Mesenteric fat pad (tissue), 1 donor: ENCODE measurements at regions not wholly inside any gene's neighbourhood (a gene's known extent, or its start where the extent isn't known, plus 50 kb on each side); places are given as distances from the start of the nearest gene placed in this dataset.

Source experiments
- DNase-seq: peaks from one replicate; pipeline ENCODE4 v3.0.0-alpha.2; 2020; ENCODE audit warnings: low spot score
- donor health status: DM: yes; HTN: yes; CAD: no.

- DNase-seq: no peak
These were observed 103.7 kb downstream of the LACC1 start for GRCh38 chr13:43983373-43983772.

- no peak for DNase-seq
These were observed 104.6 kb downstream of the LACC1 start for GRCh38 chr13:43984292-43984691.

GRCh38 chr13:43985422-43986072, 105.8 kb downstream of the LACC1 start:
- DNase-seq: no peak

GRCh38 chr13:43986421-43986981, 106.8 kb downstream of the LACC1 start:
- no peak for DNase-seq

DNA sequence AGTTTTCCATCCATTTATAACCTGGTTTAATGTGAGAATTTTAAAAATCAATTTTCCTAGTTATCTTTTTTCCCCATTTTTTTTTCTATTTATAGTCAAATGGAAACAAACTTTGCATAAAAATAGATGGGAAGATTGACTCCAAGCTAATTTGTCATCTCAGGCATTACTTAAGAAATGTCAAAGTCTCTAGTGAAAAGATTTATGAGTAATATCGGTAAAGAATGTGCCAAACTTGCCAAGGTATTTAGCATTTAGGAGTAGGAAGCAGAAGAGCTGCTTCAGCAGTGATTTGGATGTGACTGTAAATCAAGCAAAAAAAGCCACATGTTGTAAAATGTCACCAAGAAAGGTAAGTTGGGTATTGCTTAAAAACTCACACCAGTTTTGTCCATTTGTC, 108.6 kb downstream of the LACC1 start:
- no peak for DNase-seq

GRCh38 chr13:43990021-43990420, 110.3 kb downstream of the LACC1 start:
- DNase-seq: no peak

DNA sequence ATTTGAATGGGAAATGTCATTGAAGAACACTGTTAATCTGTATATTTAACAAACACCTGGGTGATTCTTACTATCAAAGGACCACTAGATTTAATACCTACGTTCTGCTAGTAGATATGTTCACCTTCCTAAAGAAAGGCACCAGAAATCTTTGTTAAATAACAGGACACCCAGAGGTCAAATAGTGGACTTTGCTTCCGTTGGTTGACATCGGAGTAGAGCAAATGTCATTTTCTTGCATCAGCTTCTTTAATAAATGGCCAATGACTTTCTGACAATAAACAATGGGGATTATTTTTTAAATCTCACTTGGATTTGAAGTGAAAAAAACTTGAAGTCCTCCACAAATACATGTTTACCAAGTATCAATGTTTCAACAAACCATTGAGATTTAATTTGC, 111.1 kb downstream of the LACC1 start:
- no peak for DNase-seq

DNA sequence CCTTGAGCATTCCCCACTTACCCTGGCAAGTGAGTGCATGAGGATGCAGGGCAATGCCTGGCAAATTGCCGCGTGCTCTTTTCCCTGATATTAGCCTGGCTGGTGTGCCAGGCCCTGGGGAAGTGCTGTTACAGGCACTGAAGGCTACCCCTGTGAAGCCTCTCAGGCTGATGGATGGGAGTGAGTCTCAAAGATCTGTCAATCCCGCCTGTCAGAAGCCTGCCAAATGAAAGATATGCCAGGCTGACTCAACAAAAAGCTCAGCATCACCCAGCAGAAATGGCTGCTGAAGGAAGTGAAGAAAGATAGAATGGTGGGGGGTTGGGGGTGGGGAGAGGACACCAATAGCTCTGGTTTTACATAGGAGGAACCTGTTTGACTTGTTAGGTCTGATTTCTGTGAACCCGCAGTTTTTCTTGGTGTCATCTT, 112.1 kb downstream of the LACC1 start:
- no peak for DNase-seq

DNA sequence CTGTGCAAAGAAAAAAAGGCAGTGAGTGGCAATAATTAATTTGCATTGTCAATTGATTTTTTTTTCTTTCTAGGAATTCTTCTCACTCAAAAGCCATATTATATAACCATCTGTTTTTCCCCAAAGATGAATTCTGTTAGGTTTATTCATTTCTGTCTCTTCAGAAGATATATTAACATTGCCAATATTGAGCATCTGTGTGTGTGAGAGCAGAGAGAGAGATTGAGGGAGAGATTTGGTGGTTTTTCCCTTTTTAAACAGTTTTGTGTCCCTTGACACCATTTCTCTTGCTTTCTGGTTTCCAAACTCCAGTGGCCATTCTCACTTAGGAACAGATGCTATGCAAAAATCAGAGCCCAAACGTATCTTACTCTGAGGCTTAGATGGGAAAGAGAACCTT, 112.5 kb downstream of the LACC1 start:
- DNase-seq: no peak

- no peak for DNase-seq
These were observed 115.5 kb downstream of the LACC1 start for GRCh38 chr13:43994999-43995859.

DNA sequence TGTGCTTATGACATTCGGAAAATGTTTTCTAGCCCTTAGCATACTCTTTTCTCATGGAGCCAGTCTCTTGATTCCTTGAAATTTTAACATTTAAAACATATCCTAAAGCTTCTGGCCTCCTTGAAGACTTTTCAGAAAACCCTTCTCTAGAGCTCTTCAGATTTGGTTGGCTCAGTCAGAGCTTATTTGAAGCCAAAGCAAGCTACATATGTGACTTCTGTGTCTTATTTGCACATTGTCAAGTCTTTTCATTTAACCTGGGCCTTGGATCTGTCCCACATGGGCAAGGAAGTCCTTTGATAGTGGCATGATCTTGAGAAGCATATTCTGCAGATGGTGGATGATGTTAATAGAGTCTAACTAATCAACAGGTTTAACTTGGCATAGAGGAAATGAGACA, 116.5 kb downstream of the LACC1 start:
- DNase-seq: no peak

DNA sequence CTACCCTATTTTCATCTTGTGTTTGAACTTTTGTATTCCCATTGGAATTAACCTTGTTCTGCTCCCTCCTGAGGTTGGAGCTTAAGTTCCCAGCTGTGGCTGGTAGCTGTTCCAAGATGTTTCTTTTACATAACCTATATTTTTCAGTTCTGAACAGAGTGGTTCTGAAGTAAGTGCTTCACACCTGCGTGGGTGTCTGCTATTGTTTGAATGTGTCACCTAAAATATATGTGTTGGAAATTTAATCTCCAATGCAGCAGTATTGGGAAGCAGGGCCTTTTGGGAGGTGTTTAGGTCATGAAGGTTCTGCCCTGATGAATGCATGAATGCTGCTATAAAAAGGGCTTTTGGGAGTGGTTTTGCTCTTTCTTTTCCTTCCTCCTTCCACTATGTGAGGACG, 123.8 kb downstream of the LACC1 start:
- no peak for DNase-seq

GRCh38 chr13:44004878-44005277, 125.2 kb downstream of the LACC1 start:
- no peak for DNase-seq

DNA sequence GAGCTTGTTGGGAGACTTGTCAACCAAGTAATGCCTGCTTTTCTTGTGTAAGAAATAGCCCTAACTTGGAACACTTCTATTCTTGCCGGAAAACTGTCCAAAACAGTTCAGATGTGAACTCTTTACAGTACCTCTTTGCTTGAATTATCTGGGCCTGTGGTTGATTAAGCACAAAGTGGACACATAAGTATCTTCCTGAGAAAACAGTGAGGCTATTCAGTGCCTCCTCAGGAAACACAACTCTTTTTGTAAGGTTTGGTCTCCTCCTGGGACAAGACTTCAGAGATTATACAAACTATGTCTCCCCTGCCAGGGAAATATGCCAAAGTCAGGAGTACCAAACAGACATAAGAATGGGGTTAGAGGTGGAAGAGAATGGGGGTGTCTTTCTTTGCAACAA, 127.7 kb downstream of the LACC1 start:
- DNase-seq: no peak

- DNase-seq: no peak
These were observed 131.3 kb downstream of the LACC1 start for GRCh38 chr13:44011036-44011435.

DNA sequence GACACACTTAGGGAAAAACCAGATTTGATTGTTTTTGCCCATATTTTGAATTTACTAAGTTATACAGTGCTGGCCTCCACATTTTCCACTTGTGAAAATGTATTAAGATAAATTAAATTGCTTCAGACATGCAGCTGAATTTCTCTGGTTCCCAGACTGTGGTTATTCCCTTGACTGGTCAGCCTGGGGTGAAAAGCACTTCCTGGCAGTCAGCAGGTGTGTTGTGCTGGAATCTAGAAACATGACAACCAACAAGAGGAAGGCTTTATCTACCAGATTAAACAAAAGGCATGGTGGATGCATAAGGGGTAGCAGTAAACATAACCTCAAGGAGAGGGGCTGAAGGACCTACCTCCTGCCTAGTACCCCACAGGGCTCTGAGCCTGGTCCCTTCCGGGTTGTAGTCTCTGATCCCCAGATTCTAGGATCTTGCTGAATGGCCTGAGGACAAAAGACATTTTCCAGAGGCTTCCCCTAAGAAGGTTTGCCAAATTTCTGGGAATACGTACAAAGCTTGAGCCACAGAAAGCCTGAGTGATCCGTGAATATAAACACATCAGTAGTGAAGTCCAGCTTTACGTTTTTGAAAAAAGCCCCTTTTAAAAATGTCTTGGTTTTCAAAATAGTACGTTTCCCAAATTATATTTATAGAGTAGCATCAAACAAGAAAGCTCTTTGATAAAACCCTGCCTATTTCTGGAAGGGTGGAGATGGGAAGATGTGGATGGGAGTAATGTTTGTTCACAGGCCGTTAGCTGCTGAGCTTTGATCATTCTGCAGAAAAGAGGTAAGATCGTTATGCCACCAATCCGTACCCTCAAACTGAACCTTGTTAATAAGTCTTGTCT, 133.4 kb downstream of the LACC1 start:
- DNase-seq: no peak

DNA sequence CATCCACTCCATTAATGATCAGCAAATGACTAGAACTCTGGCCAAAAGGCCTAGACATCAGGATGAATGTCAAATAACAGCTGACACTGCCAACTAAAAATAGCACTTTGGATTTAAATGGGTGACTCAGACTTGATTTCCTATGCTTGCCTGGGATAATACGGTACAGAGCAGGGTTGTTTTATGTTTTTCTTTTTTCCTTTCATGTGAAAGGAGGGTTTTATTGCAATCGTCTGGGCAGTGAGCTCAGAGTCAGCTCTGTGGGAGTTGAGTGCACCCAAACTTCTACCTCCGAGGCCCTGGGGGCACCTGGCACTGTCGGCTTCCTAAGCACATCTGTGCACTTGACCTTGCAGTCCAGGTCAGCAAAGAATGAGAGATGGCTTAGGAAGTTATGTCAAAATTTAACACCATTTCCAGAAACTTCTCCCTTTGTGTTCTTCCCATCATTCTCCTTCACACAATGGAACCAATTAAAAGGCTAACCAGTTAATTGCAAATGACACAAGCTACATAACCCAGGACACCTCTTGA, 134.1 kb downstream of the LACC1 start:
- no peak for DNase-seq

DNA sequence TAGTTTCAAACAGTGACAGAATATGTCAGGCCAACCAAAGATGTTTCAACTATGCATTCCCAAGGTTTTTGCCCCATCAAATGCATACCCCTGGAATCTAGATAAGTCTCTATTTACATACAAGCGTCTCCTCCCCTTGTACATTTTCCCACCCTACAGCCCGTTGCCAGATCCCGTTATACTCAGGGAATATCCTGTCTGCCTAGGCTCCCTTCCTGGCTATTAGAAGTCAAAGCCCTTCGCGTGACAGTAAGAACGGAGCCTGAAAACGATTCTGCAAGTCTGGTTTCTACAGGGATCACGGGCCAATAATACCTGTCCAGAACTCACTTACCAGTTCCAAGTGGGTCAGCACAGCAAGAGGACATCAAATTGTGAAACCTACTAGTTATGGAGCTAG, 134.8 kb downstream of the LACC1 start:
- no peak for DNase-seq

DNA sequence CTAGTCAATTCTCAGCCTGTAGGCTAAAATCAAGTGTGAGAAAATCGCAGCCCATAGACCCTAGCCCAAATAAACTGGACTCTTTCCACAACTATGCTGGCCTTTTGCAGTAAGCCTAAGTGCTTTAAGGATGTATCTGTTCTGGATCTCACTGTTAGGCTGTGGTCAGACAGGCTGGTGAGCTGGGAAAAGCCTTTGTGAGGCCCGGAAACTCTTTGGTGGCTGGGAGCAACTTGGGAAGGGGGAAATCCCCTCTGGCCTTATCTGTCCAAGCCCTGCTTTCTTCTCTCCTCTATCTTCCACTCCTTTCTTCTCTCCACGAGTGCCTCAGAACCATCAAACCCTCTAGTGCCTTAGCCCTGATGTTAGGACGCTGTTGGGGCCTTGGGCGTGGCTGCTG, 135.4 kb downstream of the LACC1 start:
- DNase-seq: no peak

GRCh38 chr13:44015811-44016210, 136.1 kb downstream of the LACC1 start:
- no peak for DNase-seq

- no peak for DNase-seq
These were observed 138.1 kb downstream of the LACC1 start for GRCh38 chr13:44017756-44018309.
